Hematopoietic multipotent progenitor cell treated with erythropoietin and hydrocortisone succinate and interleukin-3 and kit ligand, for 6 days (in vitro differentiated cells): ENCODE measurements at regions not wholly inside any gene's neighbourhood (a gene's known extent, or its start where the extent isn't known, plus 50 kb on each side); places are given as distances from the start of the nearest gene placed in this dataset.
"Not testable (repeated sequence)": the region's sequence is repeated elsewhere in the genome, so short reads cannot be mapped to it uniquely, and the experiment has no call there.

Experiments used
- DNase-seq: peaks from one replicate; pipeline ENCODE4 v3.0.0-alpha.2; 2015

DNA sequence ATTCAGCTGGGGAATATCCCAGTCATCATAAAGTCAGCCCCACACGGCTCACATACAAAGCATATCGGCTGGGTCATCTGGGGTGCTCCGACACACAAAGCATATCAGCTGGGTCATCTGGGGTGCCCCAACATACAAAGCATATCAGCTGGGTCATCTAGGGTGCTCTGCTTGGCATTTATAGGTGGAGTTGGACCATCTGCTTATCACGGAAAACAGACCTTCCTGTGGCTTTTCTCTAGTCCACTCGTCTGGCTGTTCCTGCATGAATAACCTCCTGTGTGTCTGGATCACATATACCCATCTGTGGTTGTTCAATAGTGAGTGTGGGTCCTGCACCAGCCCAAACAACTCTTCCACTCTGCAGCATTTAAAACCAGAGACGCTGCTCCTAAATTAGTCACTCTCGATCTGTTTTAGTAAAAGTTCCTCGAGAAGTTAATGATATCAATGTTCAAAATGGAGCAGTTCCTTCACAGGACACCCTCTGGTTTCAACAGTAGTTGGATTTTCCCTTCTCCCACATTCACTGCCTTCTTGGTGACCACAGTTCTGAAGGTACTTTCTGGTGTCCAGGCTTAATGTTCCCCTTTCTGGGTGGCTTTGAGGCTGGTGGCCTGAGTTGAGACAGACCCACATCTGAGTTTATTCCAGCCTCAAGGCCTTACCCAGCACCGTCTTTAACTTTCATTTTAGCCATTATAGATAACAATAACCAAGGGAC lies 70.0 kb upstream of the FRG1 start:
- peak; percentile 70 for DNase-seq

DNA sequence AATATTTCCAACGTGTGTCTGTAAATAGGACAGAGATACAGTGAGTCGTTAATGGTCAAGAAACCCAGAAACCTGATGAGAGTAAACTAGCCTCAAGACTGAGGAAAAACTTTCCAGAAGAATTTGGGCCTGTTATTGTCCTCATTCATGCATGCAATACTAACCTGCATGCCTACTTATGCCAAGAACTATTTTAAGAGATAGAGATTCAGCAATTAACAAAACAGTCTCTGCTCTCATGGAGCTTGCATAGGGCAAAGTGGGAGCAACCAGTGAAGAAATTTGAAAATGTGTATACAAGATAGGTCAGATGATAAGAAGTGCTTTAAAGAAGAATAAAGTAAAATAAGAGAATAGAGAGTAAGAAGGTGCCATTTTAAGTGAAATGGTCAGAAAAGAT lies 66.1 kb upstream of the FRG1 start:
- no peak for DNase-seq

DNA sequence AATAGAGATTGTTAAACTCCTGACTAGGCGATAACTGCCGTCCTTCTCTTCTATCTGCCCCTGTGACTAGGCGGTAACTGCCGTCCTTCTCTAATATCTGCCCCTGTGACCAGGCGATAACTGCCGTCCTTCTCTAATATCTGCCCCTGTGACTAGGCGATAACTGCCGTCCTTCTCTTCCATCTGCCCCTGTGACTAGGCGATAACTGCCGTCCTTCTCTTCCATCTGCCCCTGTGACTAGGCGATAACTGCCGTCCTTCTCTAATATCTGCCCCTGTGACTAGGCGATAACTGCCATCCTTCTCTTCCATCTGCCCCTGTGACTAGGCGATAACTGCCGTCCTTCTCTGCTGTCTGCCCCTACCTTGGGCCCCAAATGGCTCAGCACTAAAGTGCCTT lies 59.5 kb upstream of the FRG1 start:
- not testable (repeated sequence) for DNase-seq

DNA sequence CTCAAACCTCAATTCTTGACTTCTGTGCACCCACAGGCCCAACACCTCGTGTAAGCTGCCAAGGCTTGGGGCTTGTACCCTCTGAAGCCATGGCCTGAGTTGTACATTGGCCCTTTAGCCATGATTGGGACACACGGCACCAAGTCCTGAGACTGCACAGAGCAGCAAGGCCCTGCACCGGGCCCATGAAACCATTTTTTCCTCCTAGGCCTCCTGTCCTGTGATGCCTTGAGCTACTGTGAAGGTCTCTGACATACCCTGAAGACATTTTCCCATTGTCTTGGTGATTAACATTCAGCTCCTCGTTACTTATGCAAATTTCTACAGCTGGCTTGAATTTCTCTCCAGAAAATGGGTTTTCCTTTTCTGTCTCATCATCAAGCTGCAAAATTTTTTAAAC lies 52.3 kb upstream of the FRG1 start:
- DNase-seq: not testable (repeated sequence)
